ENCODE measurements at regions not wholly inside any gene's neighbourhood (a gene's known extent, or its start where the extent isn't known, plus 50 kb on each side); places are given as distances from the start of the nearest gene placed in this dataset.
"Not testable (repeated sequence)": the region's sequence is repeated elsewhere in the genome, so short reads cannot be mapped to it uniquely, and the experiment has no call there.

- no peak for DNase-seq (ENCODE audit: low read depth)
Observed at GRCh38 chr6:12509060-12509459, 207.5 kb upstream of the PHACTR1 start.

DNA sequence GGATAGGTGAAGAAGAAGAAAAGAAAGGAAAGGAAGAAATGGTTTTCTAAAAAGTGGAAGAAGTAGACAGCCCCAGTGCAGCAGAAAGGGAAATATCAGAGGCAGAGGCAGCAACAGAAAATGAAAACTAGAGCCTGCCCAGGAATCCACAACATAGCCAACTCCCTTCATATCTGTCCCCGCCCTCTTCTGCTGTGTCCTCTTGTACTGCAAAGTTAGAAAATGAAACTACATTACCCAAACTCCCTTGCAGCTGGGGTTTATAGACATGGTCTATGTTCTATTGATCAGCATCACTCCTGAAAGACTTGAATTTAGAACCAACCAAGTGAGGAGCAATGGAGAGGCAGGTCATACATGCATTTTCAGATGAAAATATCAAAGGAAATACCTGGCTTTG, 200.5 kb upstream of the PHACTR1 start:
- DNase-seq (ENCODE audit: low read depth) = no peak

- DNase-seq (ENCODE audit: low read depth) = no peak
Observed at GRCh38 chr6:12522347-12522746, 194.2 kb upstream of the PHACTR1 start.

DNA sequence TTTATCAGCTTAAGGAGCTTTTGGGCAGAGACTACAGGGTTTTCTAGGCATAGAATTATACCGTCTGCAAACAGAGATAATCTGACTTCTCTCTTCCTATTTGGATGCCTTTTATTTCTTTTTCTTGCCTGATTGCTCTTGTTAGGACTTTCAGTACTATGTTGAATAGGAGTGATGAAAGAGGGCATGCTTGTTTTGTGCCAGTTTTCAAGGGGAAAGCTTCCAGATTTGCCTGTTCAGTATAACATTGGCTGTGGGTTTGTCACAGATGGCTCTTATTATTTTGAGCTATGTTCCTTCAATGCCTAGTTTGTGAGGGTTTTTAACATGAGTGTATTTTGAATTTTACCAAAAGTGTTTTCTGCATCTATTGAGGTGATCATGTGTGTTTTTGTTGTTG, 192.8 kb upstream of the PHACTR1 start:
- DNase-seq (ENCODE audit: low read depth) = no peak

DNA sequence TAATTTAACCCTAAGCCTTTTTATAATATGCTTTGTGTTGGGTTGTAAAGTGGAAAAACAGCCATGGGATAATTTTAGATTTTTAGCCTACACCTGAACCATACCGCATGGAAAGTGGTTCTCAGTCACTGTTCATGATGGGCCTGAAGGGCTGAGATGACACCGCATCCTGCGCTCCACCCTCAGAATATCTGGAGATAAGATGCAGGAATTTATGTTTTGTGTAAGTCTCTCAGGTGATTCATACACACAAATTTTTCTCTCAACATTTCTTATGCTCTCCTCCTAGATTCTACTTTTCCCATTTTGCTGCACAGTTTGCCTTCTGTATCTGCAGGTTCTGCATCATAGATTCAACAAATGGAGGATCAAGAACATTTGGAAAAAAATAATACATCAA, 191.3 kb upstream of the PHACTR1 start:
- no peak for DNase-seq (ENCODE audit: low read depth)

GRCh38 chr6:12527339-12527738, 189.2 kb upstream of the PHACTR1 start:
- DNase-seq (ENCODE audit: low read depth) = no peak

DNA sequence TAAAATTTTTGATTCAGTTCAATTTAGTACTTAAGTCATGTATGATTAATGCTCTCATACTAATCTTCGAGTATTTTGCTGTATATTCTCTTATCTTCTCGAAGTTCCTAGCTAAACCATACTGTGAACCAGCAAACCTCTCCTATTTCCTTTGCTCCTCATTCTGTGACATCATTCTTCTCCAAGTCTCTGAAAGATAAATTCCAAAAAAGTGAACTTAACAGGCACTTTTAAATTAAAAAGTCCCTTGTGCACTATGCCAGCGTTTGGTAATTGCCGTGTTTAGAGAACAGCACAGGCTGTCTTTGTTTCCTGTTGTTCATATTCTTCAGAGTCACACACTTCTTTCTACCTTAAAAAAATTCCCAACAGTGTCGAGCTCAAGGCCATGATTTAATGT, 188.4 kb upstream of the PHACTR1 start:
- DNase-seq (ENCODE audit: low read depth) = no peak

GRCh38 chr6:12528581-12529363, 187.8 kb upstream of the PHACTR1 start:
- DNase-seq (ENCODE audit: low read depth) = no peak

- no peak for DNase-seq (ENCODE audit: low read depth)
Observed at GRCh38 chr6:12529364-12530019, 187.1 kb upstream of the PHACTR1 start.

GRCh38 chr6:12530345-12530744, 186.2 kb upstream of the PHACTR1 start:
- DNase-seq (ENCODE audit: low read depth) = no peak

- no peak for DNase-seq (ENCODE audit: low read depth)
Observed at GRCh38 chr6:12533586-12533985, 183.0 kb upstream of the PHACTR1 start.

DNA sequence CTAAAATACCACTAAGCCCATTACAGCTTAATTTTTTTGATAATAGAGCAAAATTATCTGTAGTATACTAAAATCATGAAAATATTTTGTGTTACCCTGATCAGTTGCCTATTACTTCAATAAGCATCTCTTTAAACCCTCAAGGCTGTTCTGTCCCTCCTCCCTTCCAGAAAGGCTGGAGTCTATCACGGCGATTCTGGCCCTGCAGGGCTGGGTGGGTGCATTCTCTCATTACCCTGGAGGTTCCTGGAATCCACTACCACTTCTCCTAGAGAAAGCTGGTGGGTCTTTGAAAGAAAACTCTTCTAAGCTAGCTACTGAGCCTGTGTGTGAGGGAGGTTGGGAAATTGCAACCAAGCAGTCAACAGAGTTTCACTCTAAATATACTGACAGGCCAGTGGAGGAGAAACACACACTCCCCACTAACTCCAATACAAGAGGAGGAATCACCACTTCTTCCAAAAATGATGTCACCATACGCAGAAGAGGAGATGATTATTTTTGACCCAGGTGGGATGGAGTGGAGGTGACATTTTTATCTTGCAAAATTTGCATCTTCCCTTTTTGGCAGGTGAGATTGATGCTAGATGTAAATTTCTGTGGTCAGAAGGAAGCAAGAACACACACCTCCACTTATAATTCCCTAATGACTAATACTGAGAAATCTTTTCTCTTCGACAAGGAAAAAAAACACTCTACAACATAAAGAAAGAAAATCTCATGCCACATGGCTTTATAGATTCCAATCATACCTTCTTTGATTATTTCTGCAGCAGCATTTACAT, 182.3 kb upstream of the PHACTR1 start:
- DNase-seq (ENCODE audit: low read depth) = no peak

- no peak for DNase-seq (ENCODE audit: low read depth)
Observed at GRCh38 chr6:12535586-12536314, 180.8 kb upstream of the PHACTR1 start.

- no peak for DNase-seq (ENCODE audit: low read depth)
Observed at GRCh38 chr6:12536416-12536815, 180.2 kb upstream of the PHACTR1 start.

- DNase-seq (ENCODE audit: low read depth) = no peak
Observed at GRCh38 chr6:12537389-12537788, 179.2 kb upstream of the PHACTR1 start.

DNA sequence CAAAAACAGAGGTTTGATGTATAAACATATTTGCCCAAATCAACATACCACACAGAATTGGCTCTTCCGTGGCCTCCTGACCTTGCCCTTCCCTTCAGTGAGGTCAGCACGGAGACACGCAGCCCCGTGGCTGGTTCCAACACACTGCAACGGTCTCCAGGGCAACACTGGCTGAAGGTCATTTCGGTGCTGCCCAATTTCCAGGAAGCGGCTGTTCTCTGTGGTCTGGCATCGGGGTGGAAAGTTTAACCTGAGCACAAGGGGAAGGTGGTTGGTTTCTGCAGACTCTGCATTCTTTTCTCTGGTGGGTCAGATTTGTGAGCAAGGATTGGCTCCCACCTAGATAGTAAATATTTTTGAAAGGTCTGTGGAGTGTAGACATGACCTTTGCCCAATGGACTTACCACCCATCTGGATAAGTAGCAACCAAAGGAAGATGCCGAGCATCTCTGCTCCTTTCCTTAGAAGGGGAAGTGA, 177.6 kb upstream of the PHACTR1 start:
- no peak for DNase-seq (ENCODE audit: low read depth)

GRCh38 chr6:12542319-12543115, 174.1 kb upstream of the PHACTR1 start:
- DNase-seq (ENCODE audit: low read depth) = not testable (repeated sequence)

GRCh38 chr6:12543953-12544352, 172.6 kb upstream of the PHACTR1 start:
- no peak for DNase-seq (ENCODE audit: low read depth)

DNA sequence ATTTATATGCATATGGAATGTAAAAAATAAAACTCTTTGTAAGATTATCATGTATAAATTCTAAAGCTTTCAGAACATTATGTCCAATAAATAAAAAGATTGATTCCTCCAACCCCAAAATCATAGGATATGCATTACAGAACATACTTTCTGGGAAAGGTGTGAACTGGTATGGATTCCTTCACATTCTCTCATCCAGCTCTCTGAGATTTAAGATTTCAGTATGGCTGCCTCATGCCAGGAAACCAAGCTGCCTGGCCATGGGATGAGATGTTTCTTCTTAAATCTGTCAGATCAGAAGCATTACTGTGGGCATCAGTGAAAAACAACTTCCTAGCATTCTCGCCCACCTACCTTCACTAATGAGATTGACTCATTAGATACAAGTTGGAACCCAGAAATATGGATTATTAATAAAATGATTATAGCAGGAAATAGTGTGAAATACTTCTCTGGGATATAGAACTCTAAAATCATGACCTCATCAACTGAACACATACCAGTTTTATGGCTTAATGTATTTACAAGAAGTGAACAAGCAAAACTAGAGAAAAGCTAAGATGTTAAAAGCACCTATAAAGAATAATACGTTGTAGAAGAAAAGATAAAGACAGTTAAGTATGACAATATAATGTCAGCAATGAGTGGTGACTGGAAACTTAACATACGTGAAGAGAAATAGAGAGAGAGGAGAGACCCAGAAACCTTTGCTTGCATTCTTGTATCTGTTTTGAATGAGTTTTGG, 171.6 kb upstream of the PHACTR1 start:
- no peak for DNase-seq (ENCODE audit: low read depth)

- peak; percentile 80 for DNase-seq (ENCODE audit: low read depth)
Observed at GRCh38 chr6:12545619-12546409, 170.8 kb upstream of the PHACTR1 start.
